GM21423 (cell line): ENCODE measurements at regions not wholly inside any gene's neighbourhood (a gene's known extent, or its start where the extent isn't known, plus 50 kb on each side); places are given as distances from the start of the nearest gene placed in this dataset.
"Not testable (repeated sequence)": the region's sequence is repeated elsewhere in the genome, so short reads cannot be mapped to it uniquely, and the experiment has no call there.

Experiments
- ATAC-seq: cut with Tn5 transposase; IDR thresholded peaks from one replicate; pipeline ENCODE4 v1.9.1; 2021; ENCODE audit warnings: mild to moderate bottlenecking, moderate library complexity; ENCODE audit not compliant: unreplicated experiment

DNA sequence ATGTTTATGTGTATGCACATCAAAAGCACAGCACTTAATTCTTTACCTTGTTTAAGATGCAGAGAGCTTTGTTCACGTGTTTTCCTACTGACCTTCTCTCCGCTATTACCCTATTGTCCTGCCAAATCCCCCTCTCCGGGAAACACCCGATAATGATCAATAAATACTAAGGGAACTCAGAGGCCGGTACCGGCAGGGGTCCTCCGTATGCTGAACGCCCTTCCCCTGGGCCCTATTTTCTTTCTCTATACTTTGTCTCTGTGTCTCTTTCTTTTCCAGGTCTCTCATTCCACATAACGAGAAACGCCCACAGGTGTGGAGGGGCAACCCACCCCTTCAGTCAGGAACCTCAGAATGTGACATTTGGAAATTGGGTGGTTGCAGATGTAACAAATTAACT lies 160.1 kb downstream of the ADRA2C start:
- ATAC-seq: not testable (repeated sequence)

- not testable (repeated sequence) for ATAC-seq
Observed at GRCh38 chr4:3926969-3927755, 161.0 kb downstream of the ADRA2C start.

GRCh38 chr4:3929431-3929830 lies 163.2 kb downstream of the ADRA2C start:
- not testable (repeated sequence) for ATAC-seq

DNA sequence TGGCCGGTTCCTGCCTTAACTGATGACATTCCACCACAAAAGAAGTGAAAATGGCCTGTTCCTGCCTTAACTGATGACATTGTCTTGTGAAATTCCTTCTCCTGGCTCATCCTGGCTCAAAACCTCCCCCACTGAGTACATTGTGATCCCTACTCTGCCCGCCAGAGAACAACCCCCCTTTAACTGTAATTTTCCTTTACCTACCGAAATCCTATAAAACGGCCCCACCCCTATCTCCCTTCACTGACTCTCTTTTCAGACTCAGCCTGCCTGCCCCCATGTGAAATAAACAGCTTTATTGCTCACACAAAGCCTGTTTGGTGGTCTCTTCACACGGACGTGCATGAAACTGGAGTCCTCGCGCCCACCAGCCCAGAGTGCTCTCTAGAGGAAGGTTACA lies 166.5 kb downstream of the ADRA2C start:
- ATAC-seq: not testable (repeated sequence)

GRCh38 chr4:3935406-3935805 lies 169.2 kb downstream of the ADRA2C start:
- not testable (repeated sequence) for ATAC-seq

DNA sequence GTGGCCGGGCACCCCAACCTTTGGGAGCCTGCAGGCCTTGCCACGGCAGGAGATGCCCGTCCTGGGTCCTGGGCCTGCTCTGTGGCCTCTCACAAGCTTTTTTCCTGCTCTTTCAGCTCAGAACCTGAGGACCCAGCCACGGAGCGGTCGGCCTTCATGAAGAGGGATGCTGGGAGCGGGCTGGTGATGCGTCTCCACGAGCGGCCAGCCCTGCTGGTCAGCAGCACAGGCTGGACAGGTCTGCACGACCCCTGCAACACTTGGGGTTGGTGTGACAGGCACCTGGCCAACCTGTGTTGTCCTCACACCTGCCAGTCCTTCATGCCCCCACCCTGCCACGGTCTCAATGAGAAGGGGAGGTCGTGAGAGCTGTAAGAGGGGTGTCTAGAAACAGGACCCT lies 170.0 kb downstream of the ADRA2C start:
- no peak for ATAC-seq

GRCh38 chr4:3937849-3938562 lies 171.8 kb downstream of the ADRA2C start:
- ATAC-seq: not testable (repeated sequence)

DNA sequence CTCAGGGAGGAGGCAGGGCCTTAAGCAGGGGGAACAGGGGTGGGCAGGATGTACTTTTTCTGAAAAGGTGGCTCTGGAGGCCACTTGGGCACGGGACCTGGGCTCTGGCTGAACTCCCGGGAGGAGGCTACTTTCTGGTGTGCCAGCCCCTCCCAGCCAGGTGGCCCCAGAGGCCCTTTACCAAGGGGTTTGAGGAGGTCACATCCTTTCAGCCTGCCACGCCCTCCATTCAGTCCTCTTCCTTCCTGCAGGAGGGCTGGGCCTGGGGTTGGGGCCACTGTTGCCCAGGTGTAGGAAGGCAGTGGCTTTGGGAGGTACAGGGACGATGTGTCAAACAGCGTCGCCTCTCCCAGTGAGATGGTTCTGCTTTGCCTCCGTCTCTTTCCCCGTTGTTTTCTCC lies 172.5 kb downstream of the ADRA2C start:
- not testable (repeated sequence) for ATAC-seq

- ATAC-seq: not testable (repeated sequence)
Observed at GRCh38 chr4:3939954-3940591, 173.9 kb downstream of the ADRA2C start.

GRCh38 chr4:3941735-3942522 lies 175.7 kb downstream of the ADRA2C start:
- ATAC-seq: not testable (repeated sequence)

- ATAC-seq: not testable (repeated sequence)
Observed at GRCh38 chr4:3942569-3942971, 176.4 kb downstream of the ADRA2C start.

- not testable (repeated sequence) for ATAC-seq
Observed at GRCh38 chr4:3943051-3943450, 176.9 kb downstream of the ADRA2C start.

GRCh38 chr4:3945511-3946290 lies 179.5 kb downstream of the ADRA2C start:
- ATAC-seq: no peak

DNA sequence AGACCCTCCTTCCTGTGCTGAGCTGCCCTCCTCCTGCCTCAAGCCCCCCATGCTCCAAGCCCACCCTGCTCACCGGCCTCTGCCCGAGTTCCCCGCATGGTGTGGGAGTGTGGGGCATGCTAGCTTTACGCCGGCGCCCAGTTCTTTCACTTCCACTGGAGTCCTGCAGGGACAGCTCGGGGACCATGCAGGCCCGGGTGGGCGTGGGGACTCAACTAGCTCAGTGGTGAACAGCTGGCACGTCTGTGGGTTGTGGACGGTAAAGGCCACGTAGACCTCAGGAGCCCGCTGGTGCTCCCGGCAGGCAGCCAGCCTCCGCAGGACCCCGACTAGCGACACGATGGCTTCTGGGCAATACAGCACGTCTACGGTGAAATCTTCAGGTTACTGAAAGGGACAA lies 180.4 kb downstream of the ADRA2C start:
- not testable (repeated sequence) for ATAC-seq

- ATAC-seq: not testable (repeated sequence)
Observed at GRCh38 chr4:3947761-3948160, 181.6 kb downstream of the ADRA2C start.

DNA sequence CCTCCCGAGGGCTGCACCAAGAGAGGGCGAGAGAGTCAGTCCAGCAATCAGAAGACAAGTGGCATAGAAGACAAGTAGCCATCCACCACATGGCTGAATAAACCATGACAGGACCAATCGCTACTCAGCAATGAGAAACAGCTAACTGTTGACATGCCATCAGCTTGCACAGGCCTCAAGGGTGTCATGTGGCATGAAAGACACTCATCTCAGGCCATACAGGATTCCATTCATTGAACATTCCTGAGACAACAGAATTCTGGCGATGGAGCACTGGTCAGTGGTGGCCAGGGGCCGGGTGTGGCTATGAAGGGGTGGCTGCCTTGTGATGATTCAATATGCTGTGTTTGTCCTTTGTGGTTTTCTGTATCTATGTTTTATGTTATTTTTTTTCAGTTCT lies 182.0 kb downstream of the ADRA2C start:
- ATAC-seq: not testable (repeated sequence)

- ATAC-seq: not testable (repeated sequence)
Observed at GRCh38 chr4:3949916-3950315, 183.7 kb downstream of the ADRA2C start.

- not testable (repeated sequence) for ATAC-seq
Observed at GRCh38 chr4:3952443-3953139, 186.4 kb downstream of the ADRA2C start.

DNA sequence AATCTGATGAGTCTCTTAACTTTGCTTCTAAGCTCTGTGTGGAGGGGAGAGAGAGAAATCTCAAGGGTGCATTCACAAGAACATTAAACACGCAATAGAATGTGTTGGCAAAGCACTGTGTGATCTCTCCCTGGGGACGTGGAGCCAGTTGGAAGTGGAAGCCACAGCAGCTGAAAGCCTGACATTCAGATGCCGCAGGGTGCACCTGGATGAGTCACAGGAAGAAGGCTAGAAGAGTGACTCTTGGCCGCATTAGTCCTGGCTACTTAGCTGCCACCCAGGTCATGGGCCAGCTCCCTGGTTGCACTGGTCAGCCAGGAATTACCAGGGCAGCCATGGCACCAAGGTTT lies 186.9 kb downstream of the ADRA2C start:
- not testable (repeated sequence) for ATAC-seq
